ENCODE measurements at regions not wholly inside any gene's neighbourhood (a gene's known extent, or its start where the extent isn't known, plus 50 kb on each side); places are given as distances from the start of the nearest gene placed in this dataset.
A peak's percentile ranks its signal among the peaks of the same experiment; 100 is the strongest.

DNA sequence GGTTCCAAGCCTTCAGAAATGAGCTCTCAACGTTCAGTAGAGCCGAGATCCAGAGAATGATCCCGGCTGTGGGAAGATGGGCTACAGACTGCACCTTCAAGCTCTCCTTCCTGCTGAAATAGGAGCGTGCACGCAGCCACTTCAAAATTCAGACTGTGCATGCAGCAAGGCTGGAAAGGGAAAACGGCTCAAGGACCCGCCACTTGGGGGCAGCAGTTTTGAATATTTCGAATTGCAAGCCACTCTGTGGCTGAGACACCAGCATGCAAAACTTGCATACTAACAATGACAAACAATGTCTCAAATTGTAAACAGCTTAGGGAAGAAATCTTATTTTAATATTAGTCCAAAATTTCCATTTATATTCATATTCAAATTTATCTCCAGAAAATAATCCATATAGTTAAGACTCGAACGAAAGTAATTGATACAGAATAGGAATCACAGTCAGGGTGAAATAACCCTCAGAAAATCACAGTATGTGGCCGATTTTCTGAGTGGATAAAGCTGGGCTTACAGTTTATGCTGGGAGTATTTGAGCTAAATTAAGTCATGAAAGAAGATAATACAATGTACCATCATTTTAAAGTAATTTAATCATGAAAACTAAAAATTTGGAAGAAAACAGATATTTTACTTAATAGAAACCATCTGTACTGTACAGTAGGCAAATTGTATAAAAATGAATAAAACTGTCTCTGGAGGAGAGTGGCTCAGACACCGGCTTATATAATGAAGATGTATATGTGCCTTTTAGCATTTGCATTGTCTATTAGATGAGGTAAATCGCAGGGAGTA is 137.9 kb upstream of the MKI67 start:
- intact Hi-C loops (cut with micrococcal nuclease; ENCODE audit: unreplicated experiment) = loop anchor here (1.0 kb wide), 1 partner anchor 266 kb away; no protein-coding TSS in a partner anchor
- in situ Hi-C loops (cut with HindIII; ENCODE audit: extremely low pct_ligation_motif_present, low pct_unique_long_range_greater_than_20kb) = loop anchor here (25.0 kb wide), 2 partner anchors 598 to 1698 kb away; partner anchors contain the start of gene EBF3

More for the DNA sequence above, 137.9 kb upstream of the MKI67 start:
- H2AFZ ChIP-seq (ENCODE audit: low read length) = no peak overlapping the region
- ChIA-PET CTCF (ENCODE audit: low intra/inter-chr PET ratio, low total read pairs) (interaction anchor here (1.3 to 1.4 kb wide), 2 partner anchors 266 to 596 kb away, joined by 3 to 6 read pairs; no protein-coding TSS in a partner anchor), POLR2A (no interaction called here)
- H3K36me3 ChIP-seq (replicated peaks in 1 of 2; ENCODE audit: control insufficient read depth in 1 of 2, insufficient read depth in 2 of 2, low read length in 2 of 2) = no peaks in the 10 kb centered on the region
- H4K20me1 ChIP-seq (ENCODE audit: insufficient read depth, low read length) = no peaks in the 10 kb centered on the region
- no TSS peak for BruUV-seq (replicated peaks)
- WGBS (ENCODE audit: low lambda C conversion rate) = 19% methylated on average over 12 of the region's 13 CpGs
- FAIRE-seq = peak; percentile 70
- no peaks in the 10 kb centered on the region for H3K9me3 ChIP-seq (ENCODE audit: low read length)
- TF ChIP-seq, protein P1, sequence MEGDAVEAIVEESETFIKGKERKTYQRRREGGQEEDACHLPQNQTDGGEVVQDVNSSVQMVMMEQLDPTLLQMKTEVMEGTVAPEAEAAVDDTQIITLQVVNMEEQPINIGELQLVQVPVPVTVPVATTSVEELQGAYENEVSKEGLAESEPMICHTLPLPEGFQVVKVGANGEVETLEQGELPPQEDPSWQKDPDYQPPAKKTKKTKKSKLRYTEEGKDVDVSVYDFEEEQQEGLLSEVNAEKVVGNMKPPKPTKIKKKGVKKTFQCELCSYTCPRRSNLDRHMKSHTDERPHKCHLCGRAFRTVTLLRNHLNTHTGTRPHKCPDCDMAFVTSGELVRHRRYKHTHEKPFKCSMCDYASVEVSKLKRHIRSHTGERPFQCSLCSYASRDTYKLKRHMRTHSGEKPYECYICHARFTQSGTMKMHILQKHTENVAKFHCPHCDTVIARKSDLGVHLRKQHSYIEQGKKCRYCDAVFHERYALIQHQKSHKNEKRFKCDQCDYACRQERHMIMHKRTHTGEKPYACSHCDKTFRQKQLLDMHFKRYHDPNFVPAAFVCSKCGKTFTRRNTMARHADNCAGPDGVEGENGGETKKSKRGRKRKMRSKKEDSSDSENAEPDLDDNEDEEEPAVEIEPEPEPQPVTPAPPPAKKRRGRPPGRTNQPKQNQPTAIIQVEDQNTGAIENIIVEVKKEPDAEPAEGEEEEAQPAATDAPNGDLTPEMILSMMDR (CRISPR knock-in tag; IDR thresholded peaks at IDR 0.05) = peak; percentile 66
- TF ChIP-seq SMC3 (IDR thresholded peaks at IDR 0.05; ENCODE audit: low read length) = peak; percentile 26; the same call in 1 of the 2 replicates
- no peak for TF ChIP-seq ZEB1 (IDR thresholded peaks at IDR 0.05; ENCODE audit: insufficient replicate concordance, low read depth)
- no peak for TF ChIP-seq ZFAT (CRISPR knock-in tag; conservative IDR thresholded peaks at IDR 0.05)
- peak; percentile 45 for TF ChIP-seq STAG1 (CRISPR knock-in tag; IDR thresholded peaks at IDR 0.05)
- TF ChIP-seq PTBP1 (IDR thresholded peaks at IDR 0.05; ENCODE audit: low read depth, low read length, poor library complexity, severe bottlenecking) = no peak
- no peak for TF ChIP-seq ZNF7 (CRISPR knock-in tag; IDR thresholded peaks at IDR 0.05)
- peak; percentile 48 for TF ChIP-seq XRCC5 (optimal IDR thresholded peaks at IDR 0.05; ENCODE audit: low read length)
- no peak overlapping the region for H3K4me3 ChIP-seq (replicated peaks in 1 of 3; ENCODE audit: insufficient read depth in 1 of 3, low read depth in 2 of 3, low read length in 3 of 3)
- H3K27ac ChIP-seq (ENCODE audit: extremely low read length, insufficient read depth, low read length) = no peak overlapping the region
- H3K79me2 ChIP-seq (ENCODE audit: insufficient read depth, low read length) = no peaks in the 10 kb centered on the region
- H3K4me1 ChIP-seq (ENCODE audit: insufficient read depth, low read length) = no peaks in the 10 kb centered on the region
- ATAC-seq = peak; percentile 90
- peaks cover 2 to 48% of the 10 kb centered on the region in 2 experiments; a peak in 3 of 5 replicates for H3K27me3 ChIP-seq (ENCODE audit: control insufficient read depth in 1 of 2, insufficient read depth in 2 of 2, low read length in 2 of 2)
- H3K4me2 ChIP-seq (ENCODE audit: low read depth, low read length) = no peak overlapping the region
- no peak overlapping the region for H3K9ac ChIP-seq (ENCODE audit: insufficient read depth, low read depth, low read length)
- peak; percentile 23 for DNase-seq (ENCODE audit: low spot score)

Measured in HepG2 (cell line).